ENCODE measurements at regions not wholly inside any gene's neighbourhood (a gene's known extent, or its start where the extent isn't known, plus 50 kb on each side); places are given as distances from the start of the nearest gene placed in this dataset.

- ChIA-PET POLR2A (no interaction called here), CTCF (no interaction called here), RAD21 (ENCODE audit: low non-redundant PET in 1 of 2, low total read pairs in 2 of 2, uncharacterized antibody in 2 of 2, unreplicated experiment in 2 of 2) (no interaction called here)
- Histone ChIP-seq H3K36me3 (ENCODE audit: control insufficient read depth in 1 of 2, insufficient read depth in 2 of 2, low read length in 2 of 2) (no peaks in the 10 kb centered on the region), H3K27ac (ENCODE audit: low read depth, low read length) (no peak overlapping the region), H2AFZ (ENCODE audit: low read depth, low read length, poor library complexity, severe bottlenecking) (no peak overlapping the region), H3K9me3 (ENCODE audit: control insufficient read depth in 1 of 2, insufficient read depth in 1 of 2, low read depth in 1 of 2, low read length in 2 of 2) (no peaks in the 10 kb centered on the region), H3K9ac (ENCODE audit: low read length) (no peak overlapping the region), H3K27me3 (ENCODE audit: insufficient read depth, low read length) (no peaks in the 10 kb centered on the region), H4K20me1 (ENCODE audit: insufficient read depth) (no peaks in the 10 kb centered on the region), H3K4me2 (ENCODE audit: low read length) (no peak overlapping the region), H3K79me2 (ENCODE audit: insufficient read depth, low read length) (no peaks in the 10 kb centered on the region), H3K4me3 (replicated peaks in 1 of 2; ENCODE audit: low read depth in 1 of 2, low read length in 2 of 2) (no peak overlapping the region), H3K4me1 (ENCODE audit: control insufficient read depth in 1 of 2, insufficient read depth in 2 of 2, low read length in 2 of 2) (no peaks in the 10 kb centered on the region), H3K9me2 (ENCODE audit: insufficient read depth) (no peaks in the 10 kb centered on the region)
- TF ChIP-seq SIN3A (IDR thresholded peaks at IDR 0.05; ENCODE audit: low read depth): no peak
- TF ChIP-seq CBX3 (IDR thresholded peaks at IDR 0.05; ENCODE audit: low read depth): no peak
- no peak for TF ChIP-seq JUND (IDR thresholded peaks at IDR 0.05)
- intact Hi-C loops (cut with micrococcal nuclease): no loop called here
- ATAC-seq (no peak), DNase-seq (ENCODE audit: low read depth, low spot score) (no peak)
- no TSS peak for BruUV-seq (replicated peaks)
Observed at GRCh38 chr7:145147865-145148264, 312.0 kb upstream of the TPK1 start.

GRCh38 chr7:145143685-145144084 lies 307.8 kb upstream of the TPK1 start:
- H3K9me2 ChIP-seq (ENCODE audit: insufficient read depth): no peaks in the 10 kb centered on the region
- no peaks in the 10 kb centered on the region for H4K20me1 ChIP-seq (ENCODE audit: insufficient read depth)
- CTCF ChIA-PET: no interaction called here
- no peaks in the 10 kb centered on the region for H3K4me1 ChIP-seq (ENCODE audit: control insufficient read depth in 1 of 2, insufficient read depth in 2 of 2, low read length in 2 of 2)
- intact Hi-C loops (cut with micrococcal nuclease): no loop called here
- no peak for DNase-seq (ENCODE audit: low read depth, low spot score)
- no TSS peak for BruUV-seq (replicated peaks)
- no peaks in the 10 kb centered on the region for H3K9me3 ChIP-seq (ENCODE audit: control insufficient read depth in 1 of 2, insufficient read depth in 1 of 2, low read depth in 1 of 2, low read length in 2 of 2)
- H3K36me3 ChIP-seq (ENCODE audit: control insufficient read depth in 1 of 2, insufficient read depth in 2 of 2, low read length in 2 of 2): no peaks in the 10 kb centered on the region
- H3K79me2 ChIP-seq (ENCODE audit: insufficient read depth, low read length): no peaks in the 10 kb centered on the region
- POLR2A ChIA-PET: no interaction called here
- H3K27me3 ChIP-seq (ENCODE audit: insufficient read depth, low read length): no peaks in the 10 kb centered on the region
- H3K4me3 ChIP-seq (replicated peaks in 1 of 2; ENCODE audit: low read depth in 1 of 2, low read length in 2 of 2): no peak overlapping the region
- no peak for ATAC-seq
- H3K4me2 ChIP-seq (ENCODE audit: low read length): no peak overlapping the region
- TF ChIP-seq FOSL1 (IDR thresholded peaks at IDR 0.05; ENCODE audit: low read depth): no peak
- TF ChIP-seq JUND (IDR thresholded peaks at IDR 0.05): no peak
- no peak for TF ChIP-seq RAD21 (IDR thresholded peaks at IDR 0.05; ENCODE audit: low read depth)
- no peak for TF ChIP-seq ZBTB33 (IDR thresholded peaks at IDR 0.05; ENCODE audit: extremely low read depth, insufficient replicate concordance, low read length)
- TF ChIP-seq ZNF274 (IDR thresholded peaks at IDR 0.05; ENCODE audit: low read depth, low read length): no peak
- TF ChIP-seq SRF (IDR thresholded peaks at IDR 0.05; ENCODE audit: low read depth): no peak
- TF ChIP-seq POLR2AphosphoS5 (IDR thresholded peaks at IDR 0.05; ENCODE audit: low read depth, low read length): no peak
- no peak for TF ChIP-seq SP1 (IDR thresholded peaks at IDR 0.05; ENCODE audit: low read depth)
- no peak for TF ChIP-seq TCF7L2 (IDR thresholded peaks at IDR 0.05; ENCODE audit: borderline replicate concordance, extremely low read depth, insufficient read depth, insufficient read length)
- TF ChIP-seq YY1 (IDR thresholded peaks at IDR 0.05; ENCODE audit: extremely low read depth, insufficient replicate concordance, low read depth, low read length): no peak
- no peak for TF ChIP-seq POLR2A (IDR thresholded peaks at IDR 0.05; ENCODE audit: borderline replicate concordance, extremely low read depth, insufficient read depth, insufficient read length)
- H3K27ac ChIP-seq (ENCODE audit: low read depth, low read length): no peak overlapping the region
- RAD21 ChIA-PET (ENCODE audit: low non-redundant PET in 1 of 2, low total read pairs in 2 of 2, uncharacterized antibody in 2 of 2, unreplicated experiment in 2 of 2): no interaction called here
- H2AFZ ChIP-seq (ENCODE audit: low read depth, low read length, poor library complexity, severe bottlenecking): no peak overlapping the region
- no peak overlapping the region for H3K9ac ChIP-seq (ENCODE audit: low read length)

Measured in HCT116 (cell line).